HG03159 (cell line): ENCODE measurements at regions not wholly inside any gene's neighbourhood (a gene's known extent, or its start where the extent isn't known, plus 50 kb on each side); places are given as distances from the start of the nearest gene placed in this dataset.
"Not testable (repeated sequence)": the region's sequence is repeated elsewhere in the genome, so short reads cannot be mapped to it uniquely, and the experiment has no call there.

Source experiments
- ATAC-seq: cut with Tn5 transposase; IDR thresholded peaks from one replicate; pipeline ENCODE4 v1.9.1; 2021; ENCODE audit warnings: mild to moderate bottlenecking, moderate library complexity; ENCODE audit not compliant: unreplicated experiment

DNA sequence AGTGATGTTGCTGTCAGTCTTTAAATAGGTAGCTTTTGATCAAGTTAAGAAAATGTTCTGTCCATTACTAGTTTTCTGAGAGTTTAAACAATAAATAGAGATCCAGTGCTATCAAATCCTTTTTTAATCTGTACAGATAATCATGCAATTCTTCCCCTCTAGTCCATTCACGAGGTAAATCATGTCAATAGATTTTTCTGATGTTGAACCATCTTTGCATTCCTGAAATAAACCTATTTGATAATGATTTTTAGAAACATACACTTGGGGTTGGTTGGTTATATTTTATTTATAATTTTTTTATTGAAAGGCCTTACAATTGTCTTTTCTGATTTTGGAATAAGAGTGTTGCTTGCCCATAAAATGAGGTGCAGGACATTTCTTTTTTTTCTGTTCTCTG lies 95.0 kb downstream of the FAM53A start:
- ATAC-seq: no peak

DNA sequence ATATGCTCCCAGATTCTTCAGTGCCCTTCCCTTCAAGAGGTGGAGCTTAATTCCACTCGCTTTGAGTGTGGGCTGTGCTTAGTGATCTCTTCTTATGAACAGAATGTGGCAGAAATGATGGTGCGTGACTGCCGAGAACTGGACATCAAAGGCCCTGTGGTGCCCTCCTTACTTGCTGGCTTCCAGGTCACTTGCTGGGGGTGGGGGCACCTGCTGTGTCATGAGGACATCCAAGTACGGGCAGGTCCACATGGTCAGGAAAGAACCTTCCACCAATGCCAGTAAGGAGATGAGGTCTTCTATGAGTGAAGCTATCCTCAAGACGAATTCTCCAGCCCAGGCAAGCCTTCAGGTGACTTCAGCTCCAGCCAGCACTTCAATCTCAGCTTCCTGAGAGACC lies 95.8 kb downstream of the FAM53A start:
- ATAC-seq: no peak

DNA sequence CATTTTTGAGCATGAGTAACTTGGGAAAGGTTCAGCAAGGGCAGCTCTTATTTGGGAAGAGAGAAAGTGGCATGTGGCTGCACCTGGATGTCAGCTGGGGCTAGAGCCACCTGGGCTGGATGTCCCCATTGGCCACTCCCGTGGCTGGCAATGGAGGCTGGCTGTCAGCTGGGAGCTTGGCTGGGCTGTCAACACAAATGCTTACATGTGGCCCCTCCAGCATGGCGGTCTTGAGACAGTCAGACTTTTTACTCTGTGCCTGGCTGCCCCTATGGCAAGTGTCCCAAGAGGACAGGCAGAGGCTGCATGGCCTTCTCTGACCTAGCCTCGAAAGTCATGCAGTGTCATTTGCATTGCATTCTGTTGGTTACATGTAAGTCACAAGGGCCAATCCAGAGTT lies 99.6 kb downstream of the FAM53A start:
- no peak for ATAC-seq

DNA sequence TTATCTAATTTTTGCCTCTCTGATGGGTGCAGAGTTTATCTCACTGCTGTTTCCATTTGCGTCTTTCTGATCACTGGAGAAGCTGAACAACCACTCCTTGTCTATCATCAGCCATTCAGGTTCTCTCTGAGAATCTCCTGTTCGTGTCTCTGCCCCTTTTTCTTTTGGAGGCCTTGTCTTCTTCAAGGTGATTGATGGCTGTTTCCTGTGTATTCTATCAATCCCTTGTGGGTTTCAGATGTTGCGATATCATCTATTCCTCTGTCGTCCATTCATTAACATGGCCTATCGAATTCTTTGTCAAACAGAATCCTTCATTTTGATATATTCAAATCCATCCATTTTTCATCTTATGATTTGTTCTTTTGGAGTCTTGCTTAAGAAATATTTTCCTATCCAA lies 100.3 kb downstream of the FAM53A start:
- ATAC-seq: no peak

DNA sequence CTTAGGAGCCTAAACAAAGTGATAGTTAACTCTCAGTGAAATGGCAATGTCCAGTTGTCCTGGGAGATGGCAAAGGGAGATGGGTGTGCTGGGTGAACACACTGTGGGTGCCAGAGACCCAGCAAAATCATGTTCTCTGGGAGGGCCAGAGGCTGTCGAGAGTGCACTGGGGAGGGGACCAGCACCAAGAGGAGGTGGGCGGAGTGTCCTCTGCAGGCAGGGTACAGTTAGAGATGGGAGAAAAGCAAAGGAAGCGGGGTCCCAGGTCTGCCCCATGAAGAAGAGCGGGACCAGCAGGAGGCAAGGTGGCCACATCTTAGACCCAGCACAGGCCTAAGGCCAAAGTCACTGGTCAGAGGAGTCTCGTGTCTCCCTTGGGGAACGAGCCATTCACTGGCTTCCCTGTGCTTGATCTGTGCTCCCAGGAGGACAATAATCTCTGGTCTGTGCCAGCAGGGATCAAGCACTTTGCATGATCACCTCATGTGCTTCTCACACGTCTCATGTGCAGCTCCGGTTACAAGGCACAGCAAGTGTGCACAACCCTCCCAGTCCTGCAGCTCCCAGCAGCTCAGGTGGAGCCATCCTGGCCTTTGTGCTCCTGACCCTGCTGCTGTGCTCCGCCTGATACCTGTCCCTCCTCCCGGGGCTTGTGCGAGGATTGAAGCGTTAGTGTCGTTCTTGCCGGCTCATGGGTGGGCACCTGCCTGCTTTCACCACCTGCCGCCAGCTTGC lies 100.9 kb downstream of the FAM53A start:
- no peak for ATAC-seq

DNA sequence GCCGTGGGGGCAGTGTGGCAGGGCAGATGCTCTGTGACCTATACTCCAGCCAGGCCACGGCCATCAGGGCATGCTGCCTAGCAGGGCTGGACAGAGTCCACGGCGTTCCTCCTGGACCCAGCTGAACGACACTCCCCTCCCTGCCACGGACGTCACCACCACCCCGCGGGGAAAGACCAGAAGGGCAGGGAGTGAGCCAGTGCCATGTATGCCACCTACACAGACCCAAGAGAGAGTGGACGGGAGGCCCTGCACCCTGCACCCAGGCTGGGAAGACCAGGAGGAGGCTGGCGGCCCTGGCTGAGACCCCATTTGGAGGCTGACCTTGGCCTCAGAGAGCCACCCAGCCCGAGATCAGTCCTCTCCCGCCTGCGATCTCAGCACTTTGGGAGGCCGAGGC lies 101.9 kb downstream of the FAM53A start:
- no peak for ATAC-seq

DNA sequence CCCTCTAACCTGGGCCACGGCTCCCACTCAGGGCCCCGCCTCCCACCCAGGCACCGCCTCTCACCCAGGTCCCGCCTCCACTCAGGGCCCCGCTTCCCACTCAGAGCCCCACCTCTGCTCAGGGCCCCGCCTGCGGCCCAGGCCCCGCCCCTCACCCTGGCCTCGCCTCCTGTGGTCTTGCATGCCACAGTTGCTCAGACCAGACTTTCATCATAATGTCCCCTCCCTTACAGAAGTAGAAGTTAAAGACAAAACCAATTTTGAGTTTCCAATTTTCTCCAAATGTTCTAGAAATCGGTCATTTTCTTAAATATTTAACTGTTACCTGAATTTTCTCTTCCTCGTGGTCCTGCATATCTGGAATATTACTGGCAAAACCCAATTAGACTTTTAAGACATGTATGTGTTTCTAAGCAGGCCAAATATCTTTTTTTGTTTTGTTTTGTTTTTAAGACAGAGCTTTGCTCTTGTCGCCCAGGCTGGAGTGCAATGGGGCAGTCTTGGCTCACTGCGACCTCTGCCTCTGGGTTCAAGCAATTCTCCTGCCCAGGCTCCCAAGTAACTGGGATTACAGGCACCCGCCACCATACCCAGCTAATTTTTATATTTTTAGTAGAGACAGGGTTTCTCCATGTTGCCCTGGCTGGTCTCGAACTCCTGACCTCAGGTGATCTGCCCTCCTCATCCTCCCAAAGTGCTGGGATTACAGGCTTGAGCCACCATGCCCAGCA lies 102.8 kb downstream of the FAM53A start:
- peak; percentile 59 for ATAC-seq

DNA sequence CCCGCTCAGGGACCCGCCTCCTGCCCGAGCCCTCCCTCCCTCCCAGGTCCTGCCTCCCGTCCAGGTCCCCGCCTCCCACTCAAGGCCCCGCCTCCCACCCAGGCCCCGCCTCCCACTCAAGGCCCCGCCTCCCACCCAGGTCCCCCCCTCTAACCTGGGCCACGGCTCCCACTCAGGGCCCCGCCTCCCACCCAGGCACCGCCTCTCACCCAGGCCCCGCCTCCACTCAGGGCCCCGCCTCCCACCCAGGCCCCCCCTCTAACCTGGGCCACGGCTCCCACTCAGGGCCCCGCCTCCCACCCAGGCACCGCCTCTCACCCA lies 103.5 kb downstream of the FAM53A start:
- ATAC-seq: not testable (repeated sequence)

DNA sequence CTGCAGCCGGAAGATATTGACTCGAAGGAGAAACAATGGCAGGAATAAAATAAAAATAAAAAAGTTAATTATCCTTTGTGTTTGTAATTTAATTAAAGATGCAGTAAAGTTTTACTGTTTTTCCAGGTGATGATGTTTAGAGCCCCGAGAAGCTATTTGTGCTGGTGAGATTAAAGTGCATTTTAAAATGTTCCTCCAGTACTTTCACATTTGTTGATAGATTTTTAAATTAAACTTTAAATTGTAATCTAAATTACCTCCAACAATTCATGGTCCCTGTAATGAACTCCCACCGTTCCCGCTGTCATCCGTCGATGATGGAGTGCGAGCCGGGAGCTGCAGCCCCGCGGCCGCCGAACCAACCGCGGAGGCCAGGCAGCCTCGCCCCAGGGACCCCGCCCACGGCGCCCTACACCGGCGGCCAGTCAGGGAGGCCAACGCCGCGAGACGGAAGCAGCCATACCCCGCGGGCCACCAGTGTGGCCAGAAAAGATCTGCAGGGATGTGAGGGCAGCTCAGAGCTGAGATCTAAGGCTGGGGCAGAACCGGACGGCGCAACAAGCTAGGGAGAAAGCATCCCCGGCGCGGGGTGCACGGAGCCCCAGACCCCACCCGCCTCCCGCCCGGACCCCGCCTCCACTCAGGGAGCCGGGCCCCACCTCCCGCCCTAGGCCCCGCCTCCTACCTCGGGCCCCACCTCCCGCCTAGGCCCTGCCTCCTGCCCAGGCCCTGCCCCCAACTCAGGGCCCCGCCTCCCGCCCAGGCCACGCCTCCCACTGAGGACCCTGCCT lies 104.0 kb downstream of the FAM53A start:
- peak; percentile 56 for ATAC-seq

DNA sequence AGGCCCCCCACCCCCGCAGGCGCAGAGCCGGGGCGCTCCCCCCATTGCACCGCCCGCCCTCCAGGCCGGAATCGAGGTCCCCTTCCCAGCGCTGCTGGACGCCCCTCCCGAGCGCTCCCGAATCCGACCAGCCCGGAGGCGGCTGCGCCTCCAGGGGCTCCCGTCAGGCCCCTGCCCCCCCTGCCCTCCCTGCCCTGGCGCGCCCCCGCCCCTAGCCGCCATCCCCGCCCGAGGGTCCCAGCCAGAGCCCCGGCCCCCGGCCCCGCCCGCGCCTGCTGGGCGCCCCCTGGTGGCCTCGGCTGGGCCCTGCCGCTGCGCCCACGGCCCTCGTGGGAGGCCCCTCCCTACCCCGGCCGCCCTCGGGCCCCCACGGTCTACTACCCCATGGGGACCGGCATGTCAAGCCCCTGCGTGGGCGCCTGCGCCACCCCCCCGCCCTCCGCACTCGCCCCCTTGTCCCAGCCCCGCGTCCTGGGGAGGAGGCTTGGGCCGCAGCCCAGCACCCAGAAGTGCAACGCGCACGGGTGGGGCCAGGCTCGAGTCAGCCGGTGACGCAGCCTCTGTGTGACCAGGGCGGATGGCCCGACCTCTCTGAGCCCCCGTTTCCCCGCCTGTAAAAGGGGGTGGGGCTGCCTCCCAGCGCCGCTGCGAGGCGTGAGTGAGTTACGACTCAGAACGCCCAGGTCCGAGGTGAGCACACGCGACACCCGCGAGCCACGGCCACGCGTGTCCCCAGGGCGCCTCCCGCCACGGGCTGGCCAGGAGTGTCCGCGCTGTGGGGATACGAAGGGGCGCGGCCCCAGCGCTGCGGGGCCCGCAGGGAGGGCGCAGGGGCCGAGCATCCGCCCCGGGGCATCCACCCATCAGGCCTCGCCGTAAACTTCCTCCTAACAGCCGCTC lies 104.9 kb downstream of the FAM53A start:
- peak; percentile 40 for ATAC-seq

DNA sequence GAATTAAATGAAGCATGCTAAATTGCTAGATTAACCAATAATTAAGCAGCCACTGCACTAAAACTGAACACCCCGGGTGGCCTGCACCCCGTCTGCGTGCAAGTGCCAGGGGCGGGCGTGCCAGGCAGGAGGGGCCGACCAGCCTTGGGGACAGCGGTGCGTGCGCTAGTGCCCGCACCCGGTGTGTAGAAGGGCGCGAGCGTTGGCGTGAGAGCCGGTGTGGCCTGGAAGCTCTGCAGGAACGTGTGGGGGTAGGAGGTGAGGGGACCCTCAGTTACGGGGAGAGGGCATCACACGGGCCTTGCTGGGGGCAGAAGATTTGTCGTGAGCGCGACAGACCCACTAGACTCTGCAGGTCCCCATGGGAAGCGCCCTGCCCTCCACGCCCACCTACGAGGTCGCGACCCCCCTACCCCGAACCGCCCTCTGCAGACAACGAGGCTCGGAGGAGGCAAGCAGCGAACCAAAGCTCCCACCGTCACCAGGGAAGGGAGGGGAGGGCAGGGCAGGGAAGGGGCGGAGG lies 105.8 kb downstream of the FAM53A start:
- ATAC-seq: no peak

DNA sequence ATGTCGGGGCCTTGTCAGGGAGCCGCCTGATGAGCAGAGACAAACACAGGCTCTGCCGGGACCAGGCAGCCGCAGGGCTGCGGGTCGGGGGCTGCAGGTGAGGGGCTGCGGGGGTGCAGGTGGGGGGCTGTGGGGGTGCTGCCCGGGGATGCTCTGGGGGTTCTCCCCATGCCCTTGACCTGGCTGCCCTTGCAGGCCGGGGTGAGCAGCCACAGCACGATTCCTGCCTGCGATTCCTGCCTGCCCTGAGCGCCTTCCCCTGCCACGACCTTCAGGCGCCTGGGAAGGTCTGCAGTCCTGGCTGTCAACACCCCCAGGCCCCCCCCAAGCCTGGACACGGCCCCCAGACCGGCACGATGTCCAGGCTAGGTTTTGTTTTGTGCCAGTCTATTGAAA lies 106.3 kb downstream of the FAM53A start:
- ATAC-seq: no peak

DNA sequence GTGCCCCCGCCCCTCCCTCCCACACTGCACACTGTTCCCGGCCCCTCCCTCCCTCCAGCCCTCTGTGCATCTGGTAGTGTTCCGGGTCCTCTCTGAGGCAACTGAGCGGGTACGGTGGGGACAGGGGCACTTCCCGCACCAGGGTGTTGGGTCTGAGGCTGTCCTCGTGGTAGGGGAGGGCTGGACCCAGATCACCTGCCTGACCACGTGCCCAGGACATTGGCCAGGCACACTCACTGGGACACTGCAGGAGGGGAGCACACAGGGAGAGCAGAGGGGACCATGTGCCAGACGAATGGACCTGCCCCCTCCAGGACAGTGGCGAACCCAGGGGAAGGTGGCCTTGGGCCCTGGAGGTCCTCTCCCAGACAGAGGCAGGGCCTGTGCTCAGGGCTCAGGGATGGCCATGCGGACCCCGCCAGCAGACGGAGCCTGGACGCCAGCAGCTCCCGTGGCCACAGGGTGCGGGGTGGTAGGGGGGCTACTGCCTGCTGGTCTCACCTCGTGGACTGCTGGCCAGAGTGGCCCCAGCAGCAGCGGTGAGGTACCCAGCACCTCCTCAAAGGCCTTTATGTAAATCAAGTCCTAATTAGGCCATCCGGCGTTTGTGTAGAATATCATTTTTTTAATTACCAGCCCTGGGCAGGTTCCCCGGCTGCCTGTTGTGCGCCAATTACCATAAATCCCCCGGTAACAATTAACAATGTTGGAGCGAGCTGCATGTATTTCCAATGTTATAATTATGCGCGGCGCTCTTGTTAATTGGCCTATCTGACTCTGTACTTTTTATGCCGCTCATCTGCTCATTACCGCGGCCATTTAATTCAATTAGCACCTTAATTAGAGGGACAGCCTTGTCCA lies 106.9 kb downstream of the FAM53A start:
- no peak for ATAC-seq

DNA sequence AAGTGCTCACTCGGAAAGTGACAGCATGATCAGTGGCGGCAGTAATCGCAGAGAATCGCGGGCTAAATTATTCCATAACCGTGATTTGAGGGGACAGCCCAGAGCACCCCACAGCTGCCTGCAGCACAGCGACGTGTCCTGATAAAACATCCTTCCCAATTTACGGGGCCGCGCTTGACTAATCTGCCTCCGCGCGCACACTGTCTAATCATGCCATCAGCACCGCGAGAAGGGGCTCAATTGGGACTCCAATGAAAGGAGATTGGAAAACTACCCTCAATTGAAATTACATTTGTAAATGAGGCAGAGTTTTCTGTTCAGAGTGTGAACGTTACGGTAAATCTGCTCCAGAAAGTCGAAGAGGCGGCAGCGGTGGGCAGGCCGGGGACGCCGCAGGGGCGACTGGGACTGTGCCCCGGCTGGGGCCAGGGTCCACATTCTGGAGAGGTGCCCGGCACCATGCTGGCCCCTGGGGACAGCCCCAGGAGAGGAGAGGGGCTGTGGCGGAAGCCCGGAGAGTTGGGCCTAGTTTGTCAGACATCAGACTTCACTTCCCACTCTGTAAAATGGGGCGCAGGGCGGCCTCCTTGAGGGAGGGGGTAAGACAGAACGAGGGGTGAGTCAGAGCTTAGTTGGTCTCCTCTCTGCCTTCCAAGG lies 107.7 kb downstream of the FAM53A start:
- ATAC-seq: no peak

DNA sequence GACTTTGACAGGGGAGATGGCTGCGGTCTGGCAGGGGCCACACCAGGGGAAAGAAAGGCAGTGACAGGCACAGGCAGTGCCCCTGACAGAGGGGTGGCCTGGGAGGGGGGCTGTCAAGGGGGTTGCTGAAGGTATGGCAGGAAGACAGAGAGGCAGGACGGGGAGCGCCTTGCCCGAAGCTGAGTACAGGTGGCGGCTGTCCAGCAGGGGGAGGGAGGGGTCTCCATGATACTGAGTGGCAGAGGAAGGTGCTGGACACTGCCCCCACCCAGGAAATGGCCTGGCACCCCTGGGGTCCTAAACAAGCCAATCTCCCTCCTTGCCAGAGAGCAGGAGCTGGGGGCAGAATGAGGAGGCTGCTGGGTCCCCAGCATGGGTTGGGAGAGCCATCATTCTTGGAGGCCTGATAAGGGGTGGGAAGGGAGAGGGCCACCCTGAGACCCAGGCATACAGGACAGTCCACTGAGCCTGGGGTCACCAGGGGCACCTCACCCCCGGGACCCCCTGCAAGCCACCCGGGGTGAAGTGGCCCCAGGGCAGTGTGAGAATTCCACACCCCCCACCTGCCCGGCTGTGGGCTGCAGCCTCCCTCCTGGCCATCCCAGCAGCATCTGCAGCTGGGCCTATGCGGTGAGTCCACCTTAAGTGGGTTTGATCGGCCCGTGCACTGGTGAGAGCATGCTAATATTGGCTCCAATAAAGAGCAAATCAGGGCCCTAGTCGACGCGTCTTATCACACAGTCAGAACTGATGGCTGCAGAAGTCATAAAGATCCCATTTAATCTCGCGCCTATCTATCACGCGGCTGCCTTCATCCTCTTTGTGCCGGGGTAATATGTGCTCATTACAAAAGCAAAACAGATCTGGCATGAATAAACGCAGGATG lies 108.5 kb downstream of the FAM53A start:
- ATAC-seq: no peak

DNA sequence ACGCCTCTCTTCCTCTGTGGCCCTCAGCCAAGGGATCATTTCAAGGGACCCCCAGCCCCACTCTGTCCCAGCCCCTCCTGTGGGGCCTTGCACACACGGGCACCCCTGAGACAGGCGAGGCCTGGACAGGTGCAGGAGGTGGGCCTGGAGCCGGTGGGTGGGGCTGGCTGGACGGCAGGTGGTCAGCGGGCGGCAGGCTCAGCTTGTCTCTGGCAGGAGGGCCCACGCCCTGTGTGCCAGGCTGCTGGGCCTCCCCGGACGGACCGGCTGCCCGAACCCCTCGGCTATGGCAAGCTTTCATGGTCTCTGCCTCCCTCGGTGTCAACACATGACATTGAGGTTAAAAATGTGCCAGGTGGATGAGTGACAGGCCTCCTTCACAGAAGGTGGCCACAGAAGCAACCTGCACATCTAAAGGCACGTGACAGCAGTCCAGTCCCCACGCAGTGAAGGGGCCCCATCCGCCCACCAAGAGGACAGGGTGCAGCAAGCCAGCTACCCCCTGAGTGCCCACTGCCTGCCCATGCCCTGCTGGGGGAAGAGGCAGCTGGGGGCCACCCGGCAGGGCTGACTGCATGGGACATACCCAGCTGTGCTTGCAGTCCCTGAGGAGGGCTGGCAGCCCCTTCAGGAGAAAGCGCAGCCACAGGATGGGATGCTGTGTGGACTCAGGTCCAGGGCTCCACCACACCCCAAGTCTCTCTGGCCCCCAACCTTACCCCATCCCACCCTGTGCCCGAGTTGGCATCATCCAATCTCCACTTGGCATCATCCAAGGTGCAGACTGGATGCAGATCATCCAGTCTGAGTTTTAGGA lies 109.3 kb downstream of the FAM53A start:
- ATAC-seq: no peak

DNA sequence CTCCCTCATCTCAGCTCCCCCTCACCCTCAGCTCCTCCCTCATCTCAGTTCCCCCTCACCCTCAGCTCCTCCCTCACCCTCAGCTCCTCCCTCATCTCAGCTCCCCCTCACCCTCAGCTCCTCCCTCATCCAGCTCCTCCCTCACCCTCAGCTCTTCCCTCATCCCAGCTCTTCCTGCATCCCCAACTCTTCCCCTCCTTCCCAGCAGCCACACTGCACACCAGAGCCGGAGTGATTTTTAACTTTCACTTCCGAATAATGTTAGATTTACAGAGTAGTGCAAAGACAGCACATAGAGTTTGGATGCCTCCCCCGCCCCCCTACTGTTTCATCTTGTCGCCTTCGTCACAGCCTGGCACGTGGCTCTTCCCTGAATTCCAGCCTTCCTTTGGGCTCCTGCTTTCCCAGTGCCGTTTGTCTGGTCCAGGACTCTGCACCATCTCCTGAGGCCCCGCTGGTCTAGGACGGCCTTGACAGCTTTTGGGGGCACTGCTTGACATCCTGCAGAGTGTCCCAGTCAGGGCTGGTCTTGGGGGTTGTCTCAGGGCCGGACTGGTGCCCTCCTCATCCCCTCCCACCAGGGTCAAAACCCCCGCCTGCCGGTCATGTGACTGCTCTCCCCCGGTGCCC lies 110.2 kb downstream of the FAM53A start:
- ATAC-seq: no peak
